ENCODE measurements at regions not wholly inside any gene's neighbourhood (a gene's known extent, or its start where the extent isn't known, plus 50 kb on each side); places are given as distances from the start of the nearest gene placed in this dataset.

DNA sequence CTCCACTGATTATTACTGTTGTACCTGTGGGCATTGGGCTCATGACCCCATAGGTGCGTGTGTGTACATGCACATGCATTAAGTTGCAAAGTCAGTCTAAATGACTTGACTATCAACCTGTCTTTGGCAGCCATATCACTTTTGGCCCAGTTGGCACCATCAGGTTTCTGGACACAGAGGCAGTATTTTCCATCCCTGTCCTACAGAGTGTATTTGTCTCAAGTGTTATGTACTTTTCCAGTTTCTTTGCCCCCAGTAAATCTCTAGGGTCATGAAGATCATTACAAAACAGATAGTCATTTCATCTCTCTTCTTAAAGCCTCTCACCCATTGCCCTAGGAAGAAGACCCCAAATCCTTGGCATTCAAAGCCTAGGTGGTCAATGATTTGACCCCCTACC lies 121.4 kb downstream of the C9orf152 start:
- Histone ChIP-seq H3K56ac (ENCODE audit: extremely low read depth, insufficient read depth, low read length) (no peak overlapping the region), H2AK9ac (replicated peaks; ENCODE audit: low read depth, low read length, poor library complexity) (no peak overlapping the region), H2BK5ac (ENCODE audit: low read depth, low read length, poor library complexity, severe bottlenecking) (no peak overlapping the region), H4K5ac (ENCODE audit: low read depth, low read length) (no peak overlapping the region), H4K91ac (ENCODE audit: insufficient read depth, low read depth, low read length) (no peak overlapping the region), H3K27ac (ENCODE audit: insufficient read depth, low read length) (no peak overlapping the region), H3K4me2 (ENCODE audit: low read depth, low read length) (no peak overlapping the region), H3K36me3 (ENCODE audit: control insufficient read depth, insufficient read depth, low read length) (peaks cover 10% of the 10 kb centered on the region), H3K27me3 (ENCODE audit: control insufficient read depth, insufficient read depth, low read length) (no peaks in the 10 kb centered on the region), H3K23ac (ENCODE audit: low read depth, low read length) (no peak overlapping the region), H3K4me1 (ENCODE audit: control insufficient read depth, insufficient read depth, low read length) (peaks cover 16% of the 10 kb centered on the region), H2BK20ac (ENCODE audit: low read depth, low read length) (no peak overlapping the region), H3K4ac (ENCODE audit: low read depth, low read length) (no peak overlapping the region), H3K9ac (ENCODE audit: low read depth, low read length) (no peak overlapping the region), H4K8ac (ENCODE audit: low read depth in 2 of 2, low read length in 2 of 2) (no peak overlapping the region), H3K4me3 (ENCODE audit: insufficient read depth, low read depth, low read length) (no peak overlapping the region), H3K9me3 (ENCODE audit: control insufficient read depth, insufficient read depth, low read length) (no peaks in the 10 kb centered on the region), H3K18ac (ENCODE audit: low read depth, low read length) (no peak overlapping the region), H4K20me1 (ENCODE audit: insufficient read depth, low read length) (peaks cover 95% of the 10 kb centered on the region), H2BK120ac (ENCODE audit: low read depth, low read length) (no peak overlapping the region), H3K79me1 (ENCODE audit: low read depth in 1 of 2, low read length in 2 of 2) (peaks cover 22 to 78% of the 10 kb centered on the region in 2 experiments), H3K14ac (replicated peaks; ENCODE audit: low read depth, low read length) (no peak overlapping the region), H2AFZ (replicated peaks; ENCODE audit: low read length, poor library complexity) (no peak overlapping the region), H3K9me1 (ENCODE audit: insufficient read depth, low read length) (peaks cover 28% of the 10 kb centered on the region), H2BK15ac (ENCODE audit: low read depth, low read length) (no peak overlapping the region), H2AK5ac (ENCODE audit: low read depth, low read length) (no peak overlapping the region)
- TF ChIP-seq POLR2A (IDR thresholded peaks at IDR 0.05; ENCODE audit: low read depth, low read length) (no peak), MAFK (IDR thresholded peaks at IDR 0.05; ENCODE audit: low read depth, low read length) (no peak), RCOR1 (IDR thresholded peaks at IDR 0.05; ENCODE audit: insufficient replicate concordance, low read length) (no peak), MXI1 (IDR thresholded peaks at IDR 0.05; ENCODE audit: borderline replicate concordance, low read depth, low read length) (no peak), MAZ (IDR thresholded peaks at IDR 0.05; ENCODE audit: borderline replicate concordance, low read depth, low read length) (no peak)
- TF ChIP-seq, protein P1, sequence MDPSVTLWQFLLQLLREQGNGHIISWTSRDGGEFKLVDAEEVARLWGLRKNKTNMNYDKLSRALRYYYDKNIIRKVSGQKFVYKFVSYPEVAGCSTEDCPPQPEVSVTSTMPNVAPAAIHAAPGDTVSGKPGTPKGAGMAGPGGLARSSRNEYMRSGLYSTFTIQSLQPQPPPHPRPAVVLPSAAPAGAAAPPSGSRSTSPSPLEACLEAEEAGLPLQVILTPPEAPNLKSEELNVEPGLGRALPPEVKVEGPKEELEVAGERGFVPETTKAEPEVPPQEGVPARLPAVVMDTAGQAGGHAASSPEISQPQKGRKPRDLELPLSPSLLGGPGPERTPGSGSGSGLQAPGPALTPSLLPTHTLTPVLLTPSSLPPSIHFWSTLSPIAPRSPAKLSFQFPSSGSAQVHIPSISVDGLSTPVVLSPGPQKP (IDR thresholded peaks at IDR 0.05; ENCODE audit: borderline replicate concordance, low read depth, low read length): no peak
- CTCF ChIA-PET: interaction anchor here (0.6 kb wide), 1 partner anchor 108 kb away, joined by 3 read pairs; no protein-coding TSS in a partner anchor
- DNase-seq (no peak), ATAC-seq (ENCODE audit: low read depth) (no peak)
- no CpG with 5 or more reads among the region's 1 CpG for WGBS, 2 experiments (ENCODE audit: extremely low coverage in 2 of 2, insufficient read length in 1 of 2)
- dilution Hi-C loops (cut with HindIII; ENCODE audit: low sequenced_read_pairs, unreplicated experiment): no loop called here
- no TSS peak for BruUV-seq (replicated peaks)
- in situ Hi-C loops (cut with MboI; ENCODE audit: low sequenced_read_pairs): no loop called here
- POLR2A ChIA-PET (ENCODE audit: unreplicated experiment): no interaction called here
- intact Hi-C loops (cut with micrococcal nuclease): no loop called here

Data from IMR-90 (cell line).